Eye (tissue), 1 donor: ENCODE measurements at regions not wholly inside any gene's neighbourhood (a gene's known extent, or its start where the extent isn't known, plus 50 kb on each side); places are given as distances from the start of the nearest gene placed in this dataset.
A peak's percentile ranks its signal among the peaks of the same experiment; 100 is the strongest.
"Not testable (repeated sequence)": the region's sequence is repeated elsewhere in the genome, so short reads cannot be mapped to it uniquely, and the experiment has no call there.

Source experiments
- DNase-seq: peaks from one replicate; pipeline ENCODE4 v3.0.0-alpha.2; 2015

DNA sequence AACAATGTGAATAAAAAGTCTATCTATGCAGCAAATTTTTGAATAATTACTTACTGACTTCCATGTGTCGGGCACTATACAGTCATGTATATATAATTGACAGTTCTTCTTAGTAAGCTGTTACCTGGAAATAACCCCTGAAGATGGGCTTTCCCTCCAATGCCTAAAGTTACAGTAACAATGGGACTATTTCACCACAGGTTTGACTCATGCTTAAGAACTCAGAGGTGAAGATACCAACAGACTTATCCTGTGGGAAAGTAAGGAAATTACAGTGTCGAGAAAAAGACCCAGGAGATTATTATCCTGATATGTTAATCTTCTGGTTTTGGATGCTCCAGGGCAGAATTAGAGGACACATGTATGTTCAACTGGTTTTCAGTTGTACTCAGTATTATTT is 601.5 kb upstream of the SOX9 start:
- no peak for DNase-seq

DNA sequence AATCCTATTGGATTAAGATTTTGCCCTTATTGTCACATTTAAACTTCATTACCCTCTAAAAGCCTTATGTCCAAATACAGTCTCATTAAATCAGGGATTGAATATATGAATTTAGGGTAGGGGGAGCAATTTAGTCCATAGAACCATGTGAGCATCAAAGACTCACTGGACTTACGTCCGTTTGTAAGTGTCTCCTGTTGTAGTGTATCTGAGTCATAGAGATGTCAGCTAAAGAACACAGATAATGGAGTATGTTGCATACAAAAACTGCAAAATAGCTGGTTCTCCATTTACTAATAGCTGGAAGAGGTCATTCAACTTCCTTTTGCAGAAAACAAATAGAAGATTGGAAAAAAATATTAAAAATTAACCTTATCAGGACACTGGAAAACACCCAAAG is 599.1 kb upstream of the SOX9 start:
- DNase-seq: no peak

DNA sequence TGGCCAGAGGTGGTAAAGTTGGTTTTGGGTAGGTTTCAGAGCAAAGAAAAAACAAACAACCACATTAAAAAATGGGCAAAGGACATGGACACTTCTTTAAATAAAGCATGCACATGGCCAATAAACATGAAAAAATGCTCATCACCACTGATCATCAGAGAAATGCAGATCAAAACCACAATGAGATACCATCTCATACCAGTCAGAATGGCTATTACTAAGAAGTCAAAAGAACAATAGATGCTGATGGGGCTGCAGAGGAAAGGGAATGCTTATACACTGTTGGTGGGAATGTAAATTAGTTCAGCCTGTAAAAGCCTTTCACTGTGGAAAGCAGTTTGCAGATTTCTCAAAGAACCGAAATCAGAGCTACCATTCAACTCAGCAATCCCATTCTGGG is 598.4 kb upstream of the SOX9 start:
- DNase-seq: no peak

DNA sequence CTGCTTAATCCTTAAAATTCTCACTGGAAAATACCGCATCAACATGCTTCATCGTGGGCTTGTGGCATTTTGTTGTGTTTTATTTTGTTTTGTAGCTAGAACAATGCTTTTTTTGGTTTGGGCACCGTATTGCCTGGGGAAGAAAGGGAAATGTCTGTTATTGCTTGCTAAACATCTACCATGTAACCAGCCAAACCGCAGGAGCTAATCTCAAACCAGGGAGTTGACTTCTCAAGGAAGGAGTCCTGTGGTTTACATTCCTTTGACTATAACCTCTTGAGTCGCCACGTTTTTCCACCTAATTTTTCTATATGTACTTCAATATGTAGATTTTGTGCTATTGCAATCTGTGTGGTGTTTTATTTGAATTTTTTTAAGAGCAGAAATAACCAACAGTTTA is 593.5 kb upstream of the SOX9 start:
- DNase-seq: no peak

DNA sequence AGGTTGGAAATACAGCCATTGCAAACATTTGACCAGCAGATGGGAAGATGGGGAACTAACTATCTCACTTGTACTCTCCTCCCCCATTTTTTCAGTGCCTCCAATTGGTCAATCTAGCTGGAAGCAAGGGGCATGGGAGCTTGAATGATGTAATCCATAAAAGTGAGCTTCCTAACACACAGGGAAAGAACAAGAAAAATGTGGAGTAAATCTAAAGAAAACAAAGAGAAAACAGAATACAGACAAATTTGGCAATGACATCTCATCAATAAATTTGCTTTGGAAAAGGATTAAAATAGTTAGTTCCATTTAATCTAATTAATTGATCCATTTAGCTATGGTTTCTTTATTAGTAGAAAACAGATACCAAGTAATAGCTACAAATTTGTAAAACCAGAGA is 592.6 kb upstream of the SOX9 start:
- DNase-seq: no peak

DNA sequence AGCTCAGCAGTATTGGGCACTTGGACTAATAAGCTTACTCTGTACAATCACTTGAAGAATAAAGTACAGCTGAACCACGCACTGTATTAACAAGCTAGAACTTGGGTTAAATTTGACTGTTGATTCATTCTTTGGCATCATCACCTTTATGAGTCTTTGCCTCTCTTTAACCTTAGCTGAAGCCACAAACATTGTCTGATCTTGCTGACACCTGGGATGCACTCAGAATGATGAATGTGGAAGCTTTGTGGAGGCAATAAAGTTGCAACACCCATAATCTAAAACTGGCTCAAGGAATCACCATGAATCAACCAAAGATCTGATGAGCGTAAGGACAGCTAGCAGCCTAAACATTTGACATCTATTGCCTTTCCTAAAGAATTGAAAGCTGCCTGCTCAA is 590.6 kb upstream of the SOX9 start:
- DNase-seq: no peak

DNA sequence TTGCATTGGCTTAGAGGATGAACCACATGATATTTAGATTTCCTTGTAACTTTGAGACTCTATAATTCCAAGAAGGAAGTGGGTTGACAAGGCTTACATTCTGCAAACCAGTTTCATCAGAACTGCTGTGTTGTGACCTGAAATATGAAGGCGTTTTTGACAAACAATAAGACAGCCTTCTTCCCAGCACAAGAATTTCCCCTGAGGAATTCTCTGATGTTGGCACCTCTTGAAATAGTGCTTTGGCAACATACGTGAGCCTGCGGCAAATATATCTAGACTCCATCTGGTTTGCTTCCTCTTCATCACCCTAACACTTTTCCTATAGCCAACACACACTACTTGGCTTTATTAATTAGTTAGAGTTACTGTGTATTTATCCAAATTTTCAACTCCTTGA is 585.5 kb upstream of the SOX9 start:
- no peak for DNase-seq

DNA sequence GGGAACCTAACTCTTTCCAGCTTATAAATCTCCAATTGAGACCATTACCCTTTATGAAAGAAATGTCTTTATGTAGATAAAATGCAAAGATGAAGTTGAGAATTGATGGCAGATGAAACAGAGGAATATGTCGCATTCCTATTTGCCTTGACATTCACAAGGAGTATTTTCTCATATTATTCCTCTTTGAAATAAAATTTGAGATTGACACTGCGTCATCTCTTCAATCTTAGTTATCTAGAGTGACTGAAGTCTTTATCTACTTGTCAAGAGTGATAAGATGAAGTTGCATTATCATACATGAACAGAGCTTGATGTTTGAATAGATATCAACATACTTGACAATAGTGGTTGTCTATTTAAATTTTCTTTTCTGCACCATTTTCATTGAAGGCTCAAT is 574.4 kb upstream of the SOX9 start:
- no peak for DNase-seq

DNA sequence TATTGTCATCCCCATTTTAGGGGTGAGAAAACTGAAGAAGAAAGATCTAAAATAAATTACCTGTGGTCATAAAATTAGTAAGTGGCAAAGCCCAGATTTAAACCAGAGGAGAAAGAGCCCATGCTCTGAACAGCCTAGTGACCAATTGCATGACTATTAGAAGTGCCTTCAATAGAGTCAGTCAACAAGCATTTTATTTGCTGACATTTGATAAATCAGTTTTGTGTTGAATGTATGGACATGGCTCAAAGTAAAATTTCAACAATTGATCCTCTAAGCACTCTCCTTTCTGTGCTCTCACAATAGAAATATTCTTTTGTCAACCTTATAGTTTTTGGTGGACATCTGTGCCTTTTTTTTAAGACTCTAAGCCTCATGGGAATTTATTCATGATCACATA is 572.9 kb upstream of the SOX9 start:
- DNase-seq: no peak

DNA sequence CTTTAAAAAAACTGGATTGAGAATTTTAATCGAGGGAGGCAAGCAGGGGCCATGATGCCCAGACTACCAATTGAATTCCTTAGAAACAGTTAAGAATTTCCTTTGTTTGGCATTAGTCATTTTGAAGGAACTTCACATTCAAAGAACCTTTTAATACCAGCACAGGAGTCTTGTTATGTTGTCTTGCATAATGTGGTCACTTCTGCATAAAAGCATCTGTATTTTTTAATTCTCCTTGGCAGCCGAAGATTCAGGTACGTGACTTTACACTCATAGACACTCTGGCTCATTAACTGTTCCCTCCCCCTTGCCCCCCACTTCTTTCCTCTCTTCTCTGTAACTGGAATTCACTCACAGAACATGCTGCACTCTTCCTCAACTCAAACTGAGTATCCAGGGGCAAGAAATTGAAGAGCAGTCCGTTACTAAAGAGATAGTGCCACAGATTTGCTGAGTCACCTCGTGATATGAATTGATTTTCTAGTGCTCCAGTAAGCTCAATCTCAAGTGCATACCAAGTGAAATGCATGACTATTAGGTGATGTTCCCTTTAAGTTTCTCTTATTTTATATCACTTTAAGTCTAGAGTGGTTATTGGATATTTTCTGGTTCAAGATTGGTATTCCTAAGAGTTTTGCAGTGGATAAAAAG is 572.2 kb upstream of the SOX9 start:
- no peak for DNase-seq

DNA sequence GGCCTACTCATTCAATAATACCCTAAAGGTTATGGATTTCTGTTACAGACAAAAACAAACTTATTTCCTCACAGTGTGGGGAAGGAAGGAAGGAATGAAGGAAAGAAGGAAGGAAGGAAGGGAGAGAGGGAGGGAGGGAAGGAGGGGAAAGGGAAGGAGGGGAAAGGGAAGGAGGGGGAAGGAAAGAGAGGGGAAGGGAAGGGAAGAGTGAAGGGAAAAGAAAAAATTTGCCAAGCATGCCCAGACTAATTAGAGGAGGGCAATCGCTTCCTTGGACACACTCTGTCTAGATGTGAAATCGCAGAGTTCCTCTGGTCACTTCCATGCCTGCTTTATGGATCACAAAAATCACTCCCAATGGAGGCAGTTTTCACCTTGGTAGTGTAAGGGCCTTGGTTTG is 570.1 kb upstream of the SOX9 start:
- DNase-seq: no peak

DNA sequence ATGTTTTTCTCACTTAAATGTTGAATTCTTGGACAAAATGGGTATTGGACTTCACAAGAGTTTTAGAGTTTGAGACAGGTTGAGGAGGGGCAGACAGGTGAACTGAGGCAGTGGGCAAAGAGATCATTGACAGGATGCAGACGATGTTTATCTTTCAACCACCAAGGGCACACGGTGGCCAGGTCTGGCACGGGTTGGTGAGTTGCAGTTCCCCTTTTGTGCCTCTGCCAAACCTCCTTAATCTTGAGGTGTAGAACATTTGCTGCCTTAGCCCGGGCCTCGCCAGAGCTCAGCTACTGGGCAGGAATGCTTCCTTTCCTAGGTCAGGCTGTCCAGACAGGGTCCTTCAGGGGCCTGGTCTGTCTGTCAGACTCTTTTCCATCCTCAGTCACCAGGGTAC is 567.4 kb upstream of the SOX9 start:
- DNase-seq: no peak

DNA sequence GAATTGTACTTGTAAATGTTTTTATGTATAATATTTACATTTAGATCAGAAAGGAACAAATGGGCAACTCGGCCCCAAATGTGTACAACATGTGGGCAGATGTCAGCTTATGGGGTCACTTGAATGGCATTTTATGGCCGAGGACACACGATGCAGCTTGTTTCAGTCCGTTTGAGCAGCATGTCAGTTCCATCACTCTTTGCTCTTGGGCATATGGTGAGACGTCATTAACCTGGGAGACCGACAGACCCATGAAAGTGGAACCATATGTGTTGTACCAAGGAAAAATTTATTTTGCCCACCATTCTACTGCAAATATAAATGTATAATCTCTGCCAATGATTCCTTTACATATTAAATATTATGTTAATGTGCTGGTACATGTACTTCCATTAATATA is 561.9 kb upstream of the SOX9 start:
- no peak for DNase-seq

DNA sequence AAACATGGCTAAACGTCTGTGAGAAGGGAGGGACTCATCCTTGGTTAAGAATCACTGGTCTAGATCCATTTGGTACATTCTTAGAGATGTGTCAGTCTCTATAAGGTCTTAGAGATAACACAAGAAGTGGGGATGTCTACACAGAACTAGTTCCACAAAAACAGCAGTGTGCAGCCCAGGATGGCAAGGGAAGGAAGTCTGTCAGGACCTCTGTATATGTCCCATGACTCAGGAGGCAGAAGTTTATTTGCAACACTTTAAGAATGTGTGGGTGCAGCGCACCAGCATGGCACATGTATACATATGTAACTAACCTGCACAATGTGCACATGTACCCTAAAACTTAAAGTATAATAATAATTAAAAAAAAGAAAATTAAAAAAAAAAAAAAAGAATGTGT is 548.5 kb upstream of the SOX9 start:
- no peak for DNase-seq

DNA sequence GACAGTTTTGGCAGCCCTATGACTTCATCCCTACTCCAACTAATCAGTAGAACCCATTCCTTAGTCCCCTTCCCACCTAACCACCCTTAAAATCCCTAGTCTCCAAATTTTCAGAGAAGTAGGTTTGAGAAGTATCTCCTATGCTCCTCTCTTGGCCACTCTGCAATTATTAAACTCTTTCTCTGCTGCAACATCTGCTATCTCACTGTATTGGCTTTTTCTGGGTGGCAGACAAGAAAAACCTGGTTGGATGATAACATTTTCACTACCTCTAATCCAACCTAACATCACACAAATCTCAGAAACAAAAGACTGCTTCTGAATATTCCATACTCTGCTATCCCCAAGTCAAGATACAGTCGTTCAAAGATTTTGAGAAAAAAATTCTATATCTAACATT is 542.4 kb upstream of the SOX9 start:
- no peak for DNase-seq

DNA sequence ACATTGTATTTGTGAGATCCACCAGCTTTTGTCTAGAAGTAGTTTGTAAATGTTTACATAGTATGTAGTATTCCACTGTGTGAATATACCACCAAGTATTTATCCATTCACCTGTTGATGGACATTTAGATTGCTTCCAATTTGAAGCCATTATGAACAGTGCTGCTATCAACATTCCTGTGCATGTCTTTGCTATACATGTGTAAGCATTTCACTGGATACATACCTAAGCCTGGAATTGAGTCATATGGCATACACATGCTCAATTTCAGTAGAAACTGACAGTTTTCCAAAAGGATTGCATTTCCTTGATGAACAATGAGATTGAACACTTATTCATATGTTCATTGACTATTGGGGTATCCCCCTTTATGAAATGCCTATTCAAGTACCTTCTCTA is 540.6 kb upstream of the SOX9 start:
- no peak for DNase-seq

DNA sequence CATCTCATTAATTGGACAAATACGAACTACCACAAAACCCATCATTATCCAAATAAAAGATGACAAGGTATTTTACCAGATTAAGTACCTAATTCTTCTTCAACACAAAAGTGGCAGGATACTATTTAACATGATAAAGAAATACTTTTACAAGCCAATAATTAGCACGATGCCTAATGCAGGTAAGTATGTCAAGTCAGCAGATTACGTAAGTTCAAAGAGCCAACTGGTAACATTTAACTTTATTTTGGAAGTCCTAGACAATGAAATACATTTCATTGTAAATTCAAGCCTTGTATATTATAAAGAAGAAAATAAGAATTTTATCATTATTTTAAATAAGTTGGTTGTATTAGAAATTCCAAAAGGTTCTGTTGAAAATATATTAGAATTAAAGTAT is 535.3 kb upstream of the SOX9 start:
- DNase-seq: no peak

DNA sequence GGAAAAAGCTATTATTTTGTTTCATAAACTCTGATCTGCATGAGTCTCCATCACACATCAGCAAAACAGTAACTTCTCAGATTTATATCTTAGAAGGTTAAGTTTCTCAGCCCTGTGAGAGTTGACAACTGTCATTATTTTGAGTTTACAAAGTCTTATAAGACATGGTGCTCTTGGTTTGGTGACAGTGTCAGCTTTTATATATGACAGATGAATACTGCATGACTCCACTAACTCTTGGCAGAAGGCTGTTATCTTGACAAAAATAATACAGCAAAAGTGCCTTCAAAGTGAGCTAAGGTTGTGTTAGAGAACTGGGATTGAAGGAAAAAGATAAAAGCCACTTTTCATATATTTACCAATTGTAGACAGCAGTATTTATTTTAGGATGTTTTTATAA is 528.4 kb upstream of the SOX9 start:
- no peak for DNase-seq

DNA sequence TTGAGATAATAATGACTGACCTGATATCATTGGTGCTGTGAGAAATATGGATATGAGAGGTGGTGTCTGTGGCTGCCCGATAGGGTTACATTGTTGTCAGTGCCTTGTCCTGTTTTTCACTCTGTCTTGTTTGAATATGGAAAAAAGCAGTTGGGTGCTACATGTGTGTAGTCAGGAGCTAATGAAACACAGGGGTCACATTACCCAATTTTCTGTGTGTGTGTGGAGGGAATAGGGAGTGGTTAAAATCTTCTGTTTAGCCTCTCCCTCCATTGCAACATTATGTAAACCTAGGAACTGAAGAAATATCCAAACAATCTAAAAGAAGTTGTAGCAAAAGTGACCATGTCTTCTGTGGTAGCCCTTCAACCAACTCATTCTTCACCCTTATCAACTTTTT is 527.7 kb upstream of the SOX9 start:
- DNase-seq: no peak

DNA sequence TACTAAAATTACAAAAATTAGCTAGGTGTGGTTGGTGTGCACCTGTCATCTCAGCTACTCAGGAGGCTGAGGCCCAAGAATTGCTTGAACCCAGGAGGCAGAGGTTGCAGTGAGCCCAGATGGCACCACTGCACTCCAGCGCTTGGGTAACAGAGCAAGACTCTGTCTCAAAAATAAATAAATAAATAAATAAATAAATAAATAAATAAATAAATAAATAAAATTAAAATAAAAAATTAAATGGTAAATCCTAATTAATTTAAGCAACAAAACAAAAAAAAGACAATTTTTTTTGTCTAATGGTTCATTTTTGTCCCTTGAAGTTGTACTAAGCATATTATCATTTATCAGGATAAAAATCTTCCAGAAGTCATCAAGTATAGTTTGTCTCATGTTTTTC is 521.2 kb upstream of the SOX9 start:
- not testable (repeated sequence) for DNase-seq

DNA sequence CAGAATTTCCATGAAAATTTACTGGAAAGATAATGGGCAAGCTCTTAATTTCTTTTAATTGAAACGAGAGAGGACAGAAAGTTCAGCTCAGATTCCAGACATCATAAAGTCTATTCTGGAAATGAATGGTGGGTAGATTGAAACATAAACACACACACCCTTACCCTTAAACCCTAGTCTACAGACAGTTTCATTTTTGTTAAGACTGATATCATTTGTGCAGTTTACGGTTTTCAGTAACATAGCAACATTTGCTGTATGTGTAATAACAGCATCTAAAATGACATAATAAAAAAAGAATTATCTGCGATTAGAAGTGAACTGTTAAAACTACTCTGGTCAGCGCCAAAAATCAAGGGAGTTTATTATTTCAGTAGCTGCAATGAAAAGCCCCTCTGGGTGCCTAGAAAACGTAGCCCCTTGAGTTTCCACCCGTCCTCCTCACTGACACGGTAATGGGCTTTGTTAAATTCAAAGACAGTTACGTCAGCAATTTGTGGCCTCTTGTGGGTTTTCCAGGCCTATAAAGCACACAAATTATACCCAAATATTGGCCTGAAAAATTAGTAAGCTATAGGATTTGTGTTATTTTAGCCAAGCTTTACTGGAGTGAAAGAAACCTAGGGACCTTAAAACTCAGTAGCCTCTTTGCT is 520.6 kb upstream of the SOX9 start:
- DNase-seq: peak; percentile 17

DNA sequence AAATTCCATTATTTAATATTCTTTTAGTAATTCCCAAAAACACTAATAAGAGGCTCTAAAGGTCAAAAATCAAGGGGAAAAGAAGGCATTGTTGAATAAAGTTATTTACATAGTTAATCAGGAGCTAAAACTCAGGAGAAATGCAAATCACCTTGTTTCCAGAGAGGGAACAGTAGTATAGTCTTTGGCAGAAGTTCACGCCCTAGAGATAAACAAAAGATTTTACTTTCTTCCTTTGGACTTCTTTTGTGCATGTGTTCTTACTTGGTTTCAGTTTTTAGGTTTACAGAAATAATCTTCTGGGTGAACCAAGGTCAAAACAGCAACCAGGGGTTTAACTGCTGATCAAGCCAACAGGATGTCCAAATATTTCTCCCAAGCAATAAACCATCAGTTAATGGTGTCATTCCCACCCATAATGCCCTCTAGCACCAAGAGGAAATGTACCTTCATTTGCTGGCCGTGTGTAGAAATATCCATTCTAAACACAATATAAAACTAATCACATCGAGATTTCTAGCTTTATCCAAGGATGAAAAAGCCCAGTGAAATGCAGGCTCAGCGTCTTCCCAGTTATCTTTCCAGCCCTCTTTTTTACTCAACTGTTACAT is 518.8 kb upstream of the SOX9 start:
- no peak for DNase-seq

DNA sequence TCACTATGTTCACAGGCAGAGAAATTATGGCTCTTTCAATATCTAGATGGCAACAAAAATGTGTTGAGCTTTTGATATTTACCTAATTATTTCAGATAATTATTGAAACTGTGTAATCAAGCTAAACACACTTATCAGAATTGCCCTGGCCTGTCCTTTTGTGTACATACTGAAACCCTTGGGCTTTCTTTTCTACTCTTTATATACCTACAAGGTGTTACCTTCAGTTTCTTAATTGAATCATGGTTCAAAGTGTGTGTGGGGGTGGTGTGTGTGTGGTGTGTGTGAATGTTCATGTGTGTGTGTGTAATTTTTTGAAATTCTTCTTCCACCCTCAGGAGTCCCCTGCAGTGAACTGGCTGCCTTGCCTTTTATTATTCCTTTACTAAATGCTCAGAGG is 506.8 kb upstream of the SOX9 start:
- DNase-seq: no peak

DNA sequence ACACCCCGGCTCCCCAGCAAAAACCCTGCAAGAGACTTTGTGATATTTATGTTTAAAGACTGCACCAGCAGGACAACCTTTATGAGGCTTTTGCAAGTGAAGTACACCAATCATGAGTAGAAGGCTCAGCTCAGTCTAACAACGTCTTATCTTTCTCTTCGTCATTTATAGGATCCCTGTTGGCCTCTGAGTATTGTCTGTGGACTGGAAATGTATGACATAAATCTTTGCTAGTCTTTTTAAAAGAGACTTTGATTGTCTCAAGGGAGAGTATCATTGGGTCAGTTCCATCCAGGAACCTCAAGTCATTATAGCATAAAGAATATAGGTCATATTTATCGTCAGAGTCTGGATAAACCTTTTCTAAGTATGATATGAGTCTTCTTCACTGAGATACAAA is 505.0 kb upstream of the SOX9 start:
- no peak for DNase-seq

DNA sequence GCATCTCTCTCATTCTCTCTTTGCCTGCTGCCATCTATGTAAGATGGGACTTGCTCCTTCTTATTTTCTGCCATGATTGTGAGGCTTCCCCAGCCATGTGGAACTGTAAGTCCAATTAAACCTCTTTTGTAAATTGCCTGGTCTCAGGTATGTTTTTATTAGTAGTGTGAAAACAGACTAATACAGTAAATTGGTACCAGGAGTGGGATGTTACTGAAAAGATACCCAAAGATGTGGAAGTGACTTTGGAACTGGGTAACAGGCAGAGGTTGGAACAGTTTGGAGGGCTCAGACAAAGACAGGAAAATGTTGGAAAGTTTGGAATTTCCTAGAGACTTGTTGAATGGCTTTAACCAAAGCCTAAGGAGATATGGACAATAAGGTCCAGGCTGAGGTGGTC is 503.1 kb upstream of the SOX9 start:
- DNase-seq: not testable (repeated sequence)
